Hepatocyte (in vitro differentiated cells): ENCODE measurements at regions not wholly inside any gene's neighbourhood (a gene's known extent, or its start where the extent isn't known, plus 50 kb on each side); places are given as distances from the start of the nearest gene placed in this dataset.

Experiments used
- DNase-seq: peaks from one replicate; pipeline ENCODE4 v3.0.0-alpha.2; 2016; ENCODE audit warnings: low spot score
- H2AFZ ChIP-seq: fragments of 200-600 bp; sonication (generic); 2 replicates; pipeline ENCODE4 v1.6.0; 2016; ENCODE audit warnings: antibody characterized with exemption, mild to moderate bottlenecking
- H3K27ac ChIP-seq: fragments of 200-600 bp; sonication (generic); 2 replicates; pipeline ENCODE4 v1.5.1; 2016; ENCODE audit warnings: mild to moderate bottlenecking
- H3K27me3 ChIP-seq: fragments of 200-600 bp; sonication (generic); 2 replicates; pipeline ENCODE4 v1.6.1; 2016
- H3K36me3 ChIP-seq: fragments of 200-600 bp; sonication (generic); replicated peaks from 2 replicates; pipeline ENCODE4 v1.5.1; 2016; ENCODE audit warnings: low read depth; ENCODE audit not compliant: insufficient read depth
- H3K4me1 ChIP-seq: fragments of 200-600 bp; sonication (generic); 2 replicates; pipeline ENCODE4 v1.5.1; 2016; ENCODE audit warnings: mild to moderate bottlenecking, moderate library complexity; ENCODE audit not compliant: insufficient read depth
- H3K4me2 ChIP-seq: fragments of 200-600 bp; sonication (generic); 2 replicates; pipeline ENCODE4 v1.6.0; 2016
- H3K4me3 ChIP-seq: fragments of 200-600 bp; sonication (generic); 2 replicates; pipeline ENCODE4 v1.5.1; 2016; ENCODE audit warnings: mild to moderate bottlenecking
- H3K79me2 ChIP-seq: fragments of 200-600 bp; sonication (generic); 2 replicates; pipeline ENCODE4 v1.6.0; 2017; ENCODE audit warnings: mild to moderate bottlenecking
- H3K9me2 ChIP-seq: fragments of 200-600 bp; sonication (generic); replicated peaks from 2 replicates; pipeline ENCODE4 v1.6.0; 2017; ENCODE audit warnings: mild to moderate bottlenecking; ENCODE audit not compliant: insufficient read depth
- H3K9me3 ChIP-seq: fragments of 200-600 bp; sonication (generic); 2 replicates; pipeline ENCODE4 v1.5.1; 2016; ENCODE audit warnings: low read depth, mild to moderate bottlenecking
- H4K20me1 ChIP-seq: fragments of 200-600 bp; sonication (generic); 2 replicates; pipeline ENCODE4 v1.6.0; 2016; ENCODE audit warnings: mild to moderate bottlenecking; ENCODE audit not compliant: insufficient read depth, poor library complexity, severe bottlenecking
- CTCF ChIP-seq: fragments of 200-600 bp; sonication (generic); IDR thresholded peaks from 2 replicates; pipeline ENCODE4 v1.5.1; 2016; ENCODE audit warnings: antibody characterized with exemption, mild to moderate bottlenecking; ENCODE audit not compliant: poor library complexity
- EZH2 ChIP-seq: fragments of 200-600 bp; sonication (generic); IDR thresholded peaks from 2 replicates; pipeline ENCODE4 v1.6.1; 2016; ENCODE audit warnings: antibody characterized with exemption, mild to moderate bottlenecking, borderline replicate concordance
- EZH2phosphoT487 ChIP-seq: fragments of 200-600 bp; sonication (generic); IDR thresholded peaks from one replicate; pipeline ENCODE4 v1.6.1; 2018; ENCODE audit warnings: antibody characterized with exemption, mild to moderate bottlenecking, low read depth, moderate library complexity; ENCODE audit not compliant: unreplicated experiment, severe bottlenecking
- WGBS: methylation state at CpG from one replicate; pipeline ENCODE4 v1.1.6; 2016; ENCODE audit warnings: low lambda C conversion rate; ENCODE audit errors: missing lambda C conversion rate; 5-methylcytosine and 5-hydroxymethylcytosine counted together

GRCh38 chr3:25110642-25111041 is 317.4 kb upstream of the RARB start:
- H3K4me1 ChIP-seq: no peaks in the 10 kb centered on the region
- no peaks in the 10 kb centered on the region for H4K20me1 ChIP-seq
- H3K4me2 ChIP-seq: no peak overlapping the region
- H3K79me2 ChIP-seq: no peaks in the 10 kb centered on the region
- WGBS: 61% methylated on average over 2 of the region's 2 CpGs
- no peak for TF ChIP-seq CTCF
- no peak for TF ChIP-seq EZH2
- no peak for TF ChIP-seq EZH2phosphoT487
- no peaks in the 10 kb centered on the region for H3K27me3 ChIP-seq
- H3K36me3 ChIP-seq: no peaks in the 10 kb centered on the region
- no peaks in the 10 kb centered on the region for H3K9me3 ChIP-seq
- H3K27ac ChIP-seq: no peak overlapping the region
- DNase-seq: no peak
- H2AFZ ChIP-seq: no peak overlapping the region
- H3K4me3 ChIP-seq: no peak overlapping the region
- no peaks in the 10 kb centered on the region for H3K9me2 ChIP-seq

GRCh38 chr3:25113891-25114290 is 314.2 kb upstream of the RARB start:
- peaks cover 4% of the 10 kb centered on the region for H3K4me1 ChIP-seq
- no peaks in the 10 kb centered on the region for H4K20me1 ChIP-seq
- H3K27ac ChIP-seq: no peak overlapping the region
- no peaks in the 10 kb centered on the region for H3K27me3 ChIP-seq
- H3K36me3 ChIP-seq: no peaks in the 10 kb centered on the region
- H3K9me3 ChIP-seq: no peaks in the 10 kb centered on the region
- H3K9me2 ChIP-seq: no peaks in the 10 kb centered on the region
- no peak overlapping the region for H2AFZ ChIP-seq
- no peak for TF ChIP-seq CTCF
- TF ChIP-seq EZH2phosphoT487: no peak
- TF ChIP-seq EZH2: no peak
- H3K4me3 ChIP-seq: no peak overlapping the region
- 86% methylated on average over 1 of the region's 1 CpG for WGBS
- H3K79me2 ChIP-seq: no peaks in the 10 kb centered on the region
- no peak overlapping the region for H3K4me2 ChIP-seq
- no peak for DNase-seq

- Histone ChIP-seq H3K36me3 (no peaks in the 10 kb centered on the region), H3K27me3 (no peaks in the 10 kb centered on the region), H3K4me3 (no peak overlapping the region), H3K4me2 (no peak overlapping the region), H3K27ac (no peak overlapping the region), H3K9me3 (no peaks in the 10 kb centered on the region), H3K4me1 (peaks cover 4% of the 10 kb centered on the region), H2AFZ (no peak overlapping the region), H4K20me1 (no peaks in the 10 kb centered on the region), H3K9me2 (no peaks in the 10 kb centered on the region), H3K79me2 (no peaks in the 10 kb centered on the region)
- 94% methylated on average over 2 of the region's 2 CpGs for WGBS
- TF ChIP-seq EZH2 (no peak), EZH2phosphoT487 (no peak), CTCF (no peak)
- no peak for DNase-seq
Observed at GRCh38 chr3:25114532-25114931, 313.5 kb upstream of the RARB start.

- Histone ChIP-seq H3K27me3 (no peaks in the 10 kb centered on the region), H3K4me2 (no peak overlapping the region), H3K4me3 (no peak overlapping the region), H3K27ac (no peak overlapping the region), H2AFZ (no peak overlapping the region), H3K9me2 (no peaks in the 10 kb centered on the region), H3K4me1 (peaks cover 4% of the 10 kb centered on the region), H3K36me3 (no peaks in the 10 kb centered on the region), H3K79me2 (no peaks in the 10 kb centered on the region), H4K20me1 (no peaks in the 10 kb centered on the region), H3K9me3 (no peaks in the 10 kb centered on the region)
- TF ChIP-seq CTCF (no peak), EZH2phosphoT487 (no peak), EZH2 (no peak)
- no peak for DNase-seq
- WGBS: 87% methylated on average over 4 of the region's 4 CpGs
Observed at GRCh38 chr3:25117005-25117593, 311.0 kb upstream of the RARB start.
